ENCODE measurements at regions not wholly inside any gene's neighbourhood (a gene's known extent, or its start where the extent isn't known, plus 50 kb on each side); places are given as distances from the start of the nearest gene placed in this dataset.

DNA sequence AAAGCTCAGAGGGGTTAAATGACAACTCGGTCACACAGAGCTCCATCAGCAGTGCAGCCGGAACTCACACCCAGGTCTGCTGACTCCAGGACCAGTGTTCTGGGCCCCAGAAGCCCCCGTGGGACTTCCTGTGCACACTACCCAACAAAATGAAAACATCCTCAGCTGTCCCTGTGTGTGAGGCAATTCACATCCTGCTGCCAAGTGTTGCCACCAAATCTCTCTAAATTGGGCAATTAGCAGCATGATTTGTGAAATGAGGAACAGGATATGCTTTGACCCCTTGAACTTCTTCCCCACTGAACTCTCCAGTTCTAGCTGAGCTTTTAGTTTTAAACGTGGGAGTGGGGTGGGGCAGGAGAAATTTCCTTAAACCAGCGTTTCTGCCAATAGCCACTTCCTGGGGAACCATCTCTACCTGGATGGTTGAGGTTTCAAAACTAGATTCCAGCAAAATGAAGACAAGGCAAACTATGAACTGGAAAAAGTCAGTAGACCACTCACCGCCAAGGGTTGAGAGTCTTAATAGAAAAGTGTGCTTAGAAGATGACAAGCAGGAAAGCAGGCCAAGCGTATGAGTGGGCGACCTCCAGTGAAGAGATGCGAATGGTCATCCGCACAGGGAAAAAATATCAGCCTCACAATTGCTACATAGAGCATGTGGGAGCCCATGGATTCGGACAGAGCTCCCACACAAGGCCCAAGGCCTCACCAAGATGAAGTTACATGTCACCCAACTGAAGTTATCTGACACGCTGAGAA lies 51.9 kb upstream of the CHST15 start:
- no peak overlapping the region for H3K4me3 ChIP-seq (ENCODE audit: low read depth, low read length)
- no peak for TF ChIP-seq CTCF (IDR thresholded peaks at IDR 0.05; ENCODE audit: low read depth, low read length)
- in situ Hi-C loops (cut with HindIII; ENCODE audit: low sequenced_read_pairs): no loop called here
- no peak for DNase-seq (ENCODE audit: low read depth, low spot score)

- H3K4me3 ChIP-seq (ENCODE audit: low read depth, low read length): no peak overlapping the region
- in situ Hi-C loops (cut with HindIII; ENCODE audit: low sequenced_read_pairs): no loop called here
- DNase-seq (ENCODE audit: low read depth, low spot score): no peak
- TF ChIP-seq CTCF (IDR thresholded peaks at IDR 0.05; ENCODE audit: low read depth, low read length): no peak
Observed at GRCh38 chr10:124144536-124144935, 51.1 kb upstream of the CHST15 start.

GRCh38 chr10:124143721-124144120 lies 50.3 kb upstream of the CHST15 start:
- TF ChIP-seq CTCF (IDR thresholded peaks at IDR 0.05; ENCODE audit: low read depth, low read length): no peak
- in situ Hi-C loops (cut with HindIII; ENCODE audit: low sequenced_read_pairs): no loop called here
- H3K4me3 ChIP-seq (ENCODE audit: low read depth, low read length): no peak overlapping the region

More at GRCh38 chr10:124143721-124144120, 50.3 kb upstream of the CHST15 start:
- no peak for DNase-seq (ENCODE audit: low read depth, low spot score)

Data from astrocyte of the spinal cord (primary cell).